ENCODE measurements at regions not wholly inside any gene's neighbourhood (a gene's known extent, or its start where the extent isn't known, plus 50 kb on each side); places are given as distances from the start of the nearest gene placed in this dataset.

GRCh38 chr16:29148131-29148691 lies 163.4 kb downstream of the LAT start:
- TF ChIP-seq CTCF (IDR thresholded peaks at IDR 0.05; ENCODE audit: insufficient read depth, low read length, poor library complexity, severe bottlenecking) (no peak), EZH2phosphoT487 (conservative IDR thresholded peaks at IDR 0.05; ENCODE audit: low read length) (no peak)
